ENCODE measurements at regions not wholly inside any gene's neighbourhood (a gene's known extent, or its start where the extent isn't known, plus 50 kb on each side); places are given as distances from the start of the nearest gene placed in this dataset.

DNA sequence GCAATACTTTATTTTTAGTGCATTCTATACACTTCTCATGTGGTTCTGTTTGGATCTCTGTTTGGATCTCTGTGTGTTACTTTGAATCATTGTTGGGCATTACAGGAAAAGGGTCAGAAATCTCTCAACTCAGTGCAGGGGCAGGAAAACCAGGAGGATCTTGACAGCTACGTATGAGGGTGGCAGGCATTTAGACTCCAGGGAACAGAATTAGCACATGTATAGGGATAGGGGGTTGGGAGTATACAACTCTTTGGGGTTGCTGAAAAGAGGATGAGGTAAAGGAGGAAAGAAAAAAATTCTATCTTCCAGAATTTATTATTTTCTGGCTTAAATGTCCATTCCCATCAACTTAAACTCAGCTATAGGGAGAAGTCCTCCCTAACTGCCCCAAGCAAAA, 59.4 kb upstream of the MKI67 start:
- TF ChIP-seq POLR2A (IDR thresholded peaks at IDR 0.05): no peak
- TF ChIP-seq CTCF (IDR thresholded peaks at IDR 0.05): no peak
